Bronchial epithelial cell (primary cell): ENCODE measurements at regions not wholly inside any gene's neighbourhood (a gene's known extent, or its start where the extent isn't known, plus 50 kb on each side); places are given as distances from the start of the nearest gene placed in this dataset.

Experiments used
- DNase-seq: peaks from one replicate; pipeline ENCODE4 v3.0.0-alpha.2; 2010; ENCODE audit warnings: low read depth
- FAIRE-seq: peaks from 2 replicates; lab custom pipeline; 2011; peaks lifted over from hg19 to GRCh38; lab: Jason Lieb, UNC
- H3K27me3 ChIP-seq: 2 replicates; pipeline ENCODE4 v1.5.1; 2011; ENCODE audit warnings: low read length; ENCODE audit not compliant: control insufficient read depth, insufficient read depth
- H3K36me3 ChIP-seq: 2 replicates; pipeline ENCODE4 v1.5.1; 2011; ENCODE audit warnings: low read length; ENCODE audit not compliant: control insufficient read depth, insufficient read depth
- H3K4me3 ChIP-seq: 2 replicates; pipeline ENCODE4 v1.5.1; 2011; ENCODE audit warnings: mild to moderate bottlenecking, low read depth, low read length, control low read depth
- TF ChIP-seq, protein P1 (sequence below): IDR thresholded peaks from 2 replicates; pipeline ENCODE4 v1.5.1; 2011; ENCODE audit warnings: mild to moderate bottlenecking, moderate library complexity, low read length, control low read depth, inconsistent platforms; ENCODE audit not compliant: insufficient read depth, severe bottlenecking

GRCh38 chr5:128701301-128701700 is 163.3 kb upstream of the FBN2 start:
- no peak for FAIRE-seq
- no peak for DNase-seq
- TF ChIP-seq, protein P1, sequence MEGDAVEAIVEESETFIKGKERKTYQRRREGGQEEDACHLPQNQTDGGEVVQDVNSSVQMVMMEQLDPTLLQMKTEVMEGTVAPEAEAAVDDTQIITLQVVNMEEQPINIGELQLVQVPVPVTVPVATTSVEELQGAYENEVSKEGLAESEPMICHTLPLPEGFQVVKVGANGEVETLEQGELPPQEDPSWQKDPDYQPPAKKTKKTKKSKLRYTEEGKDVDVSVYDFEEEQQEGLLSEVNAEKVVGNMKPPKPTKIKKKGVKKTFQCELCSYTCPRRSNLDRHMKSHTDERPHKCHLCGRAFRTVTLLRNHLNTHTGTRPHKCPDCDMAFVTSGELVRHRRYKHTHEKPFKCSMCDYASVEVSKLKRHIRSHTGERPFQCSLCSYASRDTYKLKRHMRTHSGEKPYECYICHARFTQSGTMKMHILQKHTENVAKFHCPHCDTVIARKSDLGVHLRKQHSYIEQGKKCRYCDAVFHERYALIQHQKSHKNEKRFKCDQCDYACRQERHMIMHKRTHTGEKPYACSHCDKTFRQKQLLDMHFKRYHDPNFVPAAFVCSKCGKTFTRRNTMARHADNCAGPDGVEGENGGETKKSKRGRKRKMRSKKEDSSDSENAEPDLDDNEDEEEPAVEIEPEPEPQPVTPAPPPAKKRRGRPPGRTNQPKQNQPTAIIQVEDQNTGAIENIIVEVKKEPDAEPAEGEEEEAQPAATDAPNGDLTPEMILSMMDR = no peak

GRCh38 chr5:128703322-128703721 is 165.3 kb upstream of the FBN2 start:
- no peak overlapping the region for H3K4me3 ChIP-seq
- TF ChIP-seq, protein P1 = no peak
- H3K27me3 ChIP-seq = no peaks in the 10 kb centered on the region
- DNase-seq (no peak), FAIRE-seq (no peak)
- H3K36me3 ChIP-seq = no peaks in the 10 kb centered on the region

More at GRCh38 chr5:128701301-128701700, 163.3 kb upstream of the FBN2 start:
- H3K36me3 ChIP-seq = no peaks in the 10 kb centered on the region
- H3K27me3 ChIP-seq = peaks cover 1% of the 10 kb centered on the region
- H3K4me3 ChIP-seq = no peak overlapping the region

- no peak overlapping the region for H3K4me3 ChIP-seq
- H3K36me3 ChIP-seq = no peaks in the 10 kb centered on the region
- TF ChIP-seq, protein P1 = no peak
- DNase-seq (peak; percentile 81), FAIRE-seq (peak; percentile 93)
- no peaks in the 10 kb centered on the region for H3K27me3 ChIP-seq
These were observed 168.2 kb upstream of the FBN2 start for GRCh38 chr5:128706269-128706668.

DNA sequence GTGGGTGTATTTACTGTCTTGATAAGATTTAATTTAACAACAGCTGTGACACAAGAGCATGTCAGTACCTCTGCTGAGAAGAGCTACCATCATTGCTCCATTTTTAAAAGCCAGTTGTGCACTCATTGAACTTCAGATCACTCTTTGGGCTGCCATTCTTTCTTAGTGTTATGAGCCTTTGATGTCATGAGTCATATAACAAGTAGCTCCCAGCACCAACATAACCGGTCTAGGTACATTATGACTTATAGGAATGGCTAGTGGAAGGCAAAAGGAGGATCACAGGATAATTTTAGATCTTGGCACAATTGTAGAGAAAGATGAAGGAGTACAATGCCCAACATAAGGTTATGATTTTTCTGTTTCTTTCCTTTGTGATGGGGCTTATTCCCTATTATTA is 170.8 kb upstream of the FBN2 start:
- Histone ChIP-seq H3K36me3 (no peaks in the 10 kb centered on the region), H3K27me3 (no peaks in the 10 kb centered on the region), H3K4me3 (no peak overlapping the region)
- FAIRE-seq (no peak), DNase-seq (peak; percentile 78)
- TF ChIP-seq, protein P1 = no peak

DNA sequence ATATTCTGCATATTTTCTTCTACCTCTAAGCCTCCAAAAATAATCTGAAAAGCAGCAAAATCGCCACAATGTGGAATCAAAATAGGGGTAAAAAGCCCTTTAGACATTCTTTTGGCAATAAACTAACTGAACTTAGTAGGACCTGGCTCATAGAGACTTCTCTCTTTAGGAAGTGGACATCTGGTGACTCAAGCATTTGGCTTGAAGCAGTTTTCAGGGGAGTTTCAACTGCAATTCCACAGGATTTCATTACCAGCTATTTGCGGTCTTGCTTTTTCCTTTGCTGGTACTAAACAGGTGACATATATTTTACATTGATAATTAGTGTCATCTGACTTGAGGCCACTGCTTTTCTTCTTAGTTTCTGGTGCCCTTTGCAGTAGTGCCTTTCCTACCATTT is 173.2 kb upstream of the FBN2 start:
- Histone ChIP-seq H3K4me3 (no peak overlapping the region), H3K27me3 (no peaks in the 10 kb centered on the region), H3K36me3 (no peaks in the 10 kb centered on the region)
- TF ChIP-seq, protein P1 = no peak
- FAIRE-seq = no peak
- no peak for DNase-seq

GRCh38 chr5:128714551-128714950 is 176.5 kb upstream of the FBN2 start:
- no peaks in the 10 kb centered on the region for H3K27me3 ChIP-seq
- no peaks in the 10 kb centered on the region for H3K36me3 ChIP-seq
- no peak overlapping the region for H3K4me3 ChIP-seq
- TF ChIP-seq, protein P1 = no peak
- DNase-seq (no peak), FAIRE-seq (no peak)
